ENCODE measurements at regions not wholly inside any gene's neighbourhood (a gene's known extent, or its start where the extent isn't known, plus 50 kb on each side); places are given as distances from the start of the nearest gene placed in this dataset.

- TF ChIP-seq CTCF (IDR thresholded peaks at IDR 0.05) (no peak), POLR2AphosphoS5 (IDR thresholded peaks at IDR 0.05; ENCODE audit: low read depth, low read length) (no peak), REST (IDR thresholded peaks at IDR 0.05; ENCODE audit: insufficient read depth in 1 of 2, low read depth in 2 of 2, low read length in 1 of 2) (no peak), SIN3A (IDR thresholded peaks at IDR 0.05; ENCODE audit: borderline replicate concordance, insufficient read depth, low read depth, low read length) (no peak), TCF7L2 (IDR thresholded peaks at IDR 0.05; ENCODE audit: low read depth, low read length) (no peak)
Measured at GRCh38 chr2:42961961-42962360, 169.6 kb upstream of the HAAO start.

Measured in Panc1 (cell line).